Stimulated activated CD4-positive, alpha-beta T cell treated with anti-CD3 and anti-CD28 coated beads, Interleukin-2, amount 100 ng/mL, for 48 hours (primary cell): ENCODE measurements at regions not wholly inside any gene's neighbourhood (a gene's known extent, or its start where the extent isn't known, plus 50 kb on each side); places are given as distances from the start of the nearest gene placed in this dataset.
"Not testable (repeated sequence)": the region's sequence is repeated elsewhere in the genome, so short reads cannot be mapped to it uniquely, and the experiment has no call there.

Source experiments
- DNase-seq, 2 donors: peaks; one replicate each; pipeline ENCODE4 v3.0.0-alpha.2; 2020

- DNase-seq, result no peak
Observed at GRCh38 chr11:80993536-80993935, 1552.7 kb upstream of the TENM4 start.

DNA sequence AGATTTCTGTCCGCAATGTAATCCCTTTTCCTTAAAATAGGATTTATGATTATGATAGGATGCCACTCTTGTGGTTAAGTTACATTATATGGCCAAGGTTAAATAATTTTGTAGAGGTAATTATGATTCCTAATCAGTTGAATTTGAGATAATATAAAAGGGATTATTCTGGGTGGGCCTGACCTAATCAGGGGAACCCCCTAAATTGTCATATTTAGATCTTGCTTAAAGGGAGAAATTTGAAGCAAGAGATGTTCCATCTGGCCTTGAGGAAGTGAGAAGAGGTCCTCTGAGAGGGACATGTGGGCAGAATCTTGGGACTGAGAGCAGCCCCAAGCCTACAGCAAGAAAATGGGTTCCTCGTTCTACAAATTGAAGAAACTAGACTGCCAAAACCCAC lies 1550.1 kb upstream of the TENM4 start:
- DNase-seq, result no peak

GRCh38 chr11:80987171-80987570 lies 1546.3 kb upstream of the TENM4 start:
- no peak for DNase-seq

DNA sequence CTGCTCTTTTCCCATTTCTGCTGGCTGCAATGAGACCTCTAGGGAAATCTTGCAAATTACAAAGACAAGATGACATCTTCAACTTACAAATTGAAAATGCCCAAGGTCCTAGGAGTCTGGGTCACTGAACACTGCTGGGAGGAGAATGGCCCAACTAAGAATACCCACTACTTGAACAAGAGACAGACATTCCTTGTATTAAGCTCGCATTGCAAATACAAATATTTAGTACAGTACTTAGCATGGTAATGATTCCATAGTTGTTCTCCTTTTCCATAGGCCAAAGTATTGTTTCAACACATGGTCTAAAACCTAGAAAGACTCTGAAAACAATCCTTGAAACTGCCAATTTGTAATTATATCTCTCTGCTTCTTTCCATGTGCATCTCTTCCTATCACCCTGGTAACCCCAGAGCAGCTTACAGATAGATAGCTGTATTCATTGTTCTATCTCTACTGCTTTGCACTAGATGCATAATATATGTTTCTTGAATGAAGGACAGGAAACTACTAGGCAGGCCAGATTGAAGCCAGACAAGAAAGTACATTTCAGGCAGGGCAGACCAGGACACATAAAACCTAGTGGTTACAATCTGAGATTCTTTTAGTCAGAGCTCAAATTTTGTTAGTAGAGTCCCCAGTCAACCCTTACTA lies 1545.7 kb upstream of the TENM4 start:
- no peak for DNase-seq

DNA sequence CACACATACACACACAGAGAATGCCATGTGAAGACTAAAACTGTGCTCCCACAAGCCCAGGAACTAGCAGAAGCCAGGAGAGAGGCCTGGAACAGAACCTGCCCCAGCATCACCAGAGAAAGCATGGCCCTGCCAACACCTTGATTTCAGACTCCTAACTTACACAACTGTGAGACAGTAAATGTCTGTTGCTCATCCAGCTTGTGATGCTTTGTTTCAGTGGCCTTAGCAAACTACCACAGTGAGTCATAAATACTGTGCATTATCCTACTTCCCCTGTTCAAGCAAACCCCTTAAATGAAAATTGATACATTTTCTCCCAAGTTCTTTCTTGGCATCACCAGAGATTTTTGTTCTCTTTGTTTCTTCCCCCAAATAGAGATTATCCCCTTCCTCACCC lies 1539.4 kb upstream of the TENM4 start:
- no peak for DNase-seq

DNA sequence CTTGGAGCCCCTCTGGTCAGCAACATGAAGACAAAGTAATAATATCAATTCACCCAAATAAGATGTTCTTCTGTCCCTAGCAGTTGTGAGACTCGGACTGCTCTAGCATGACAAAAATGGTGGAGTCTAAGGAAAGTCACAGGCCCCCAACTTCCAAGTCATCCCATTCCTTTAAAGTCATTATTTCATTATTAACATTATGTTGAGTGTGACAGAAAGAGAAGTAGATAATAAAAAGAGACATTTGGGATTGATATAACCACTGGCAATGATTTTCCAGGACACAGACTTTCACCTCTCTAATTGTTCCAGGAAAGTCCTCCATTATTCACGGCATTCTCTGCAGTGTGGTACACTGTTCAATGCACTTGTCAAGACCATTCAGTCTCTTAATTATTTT lies 1533.0 kb upstream of the TENM4 start:
- DNase-seq, result no peak

DNA sequence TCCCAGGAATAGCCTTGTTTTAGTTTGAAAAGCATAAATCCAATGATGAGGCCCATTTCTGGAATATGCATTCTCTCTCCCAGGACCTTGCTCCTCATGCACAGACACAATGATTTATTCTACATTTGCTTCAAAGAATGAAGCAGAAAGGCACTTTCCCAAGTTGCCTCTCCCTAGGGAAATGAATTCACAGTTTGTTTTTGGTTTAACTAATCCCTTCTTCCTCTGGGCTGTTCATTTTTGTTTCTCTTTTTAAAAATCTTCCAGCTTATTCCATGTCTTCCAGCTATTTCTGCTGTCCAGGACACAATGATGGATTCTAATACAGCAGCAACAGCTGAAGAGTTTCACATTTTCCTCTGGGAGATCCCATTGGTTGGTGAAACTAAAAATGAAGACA lies 1529.2 kb upstream of the TENM4 start:
- no peak for DNase-seq

DNA sequence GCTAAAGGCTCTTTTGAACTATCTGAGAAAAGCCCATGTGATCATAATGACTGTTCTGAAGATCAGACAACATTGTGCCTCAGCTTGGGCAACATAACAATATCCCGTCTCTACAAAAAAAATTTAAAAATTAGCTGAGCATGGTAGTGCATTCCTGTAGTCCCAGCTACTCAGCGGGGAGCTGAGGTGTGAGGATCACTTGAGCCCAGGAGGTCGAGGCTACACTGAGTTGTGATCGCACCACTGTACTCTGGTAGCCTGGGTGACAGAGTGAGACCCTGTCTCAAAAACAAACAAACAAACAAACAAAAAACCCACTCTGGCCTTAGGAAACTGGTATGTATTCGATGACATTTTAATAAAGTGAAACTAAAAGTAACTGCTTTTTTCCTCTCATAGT lies 1526.8 kb upstream of the TENM4 start:
- DNase-seq, result no peak

DNA sequence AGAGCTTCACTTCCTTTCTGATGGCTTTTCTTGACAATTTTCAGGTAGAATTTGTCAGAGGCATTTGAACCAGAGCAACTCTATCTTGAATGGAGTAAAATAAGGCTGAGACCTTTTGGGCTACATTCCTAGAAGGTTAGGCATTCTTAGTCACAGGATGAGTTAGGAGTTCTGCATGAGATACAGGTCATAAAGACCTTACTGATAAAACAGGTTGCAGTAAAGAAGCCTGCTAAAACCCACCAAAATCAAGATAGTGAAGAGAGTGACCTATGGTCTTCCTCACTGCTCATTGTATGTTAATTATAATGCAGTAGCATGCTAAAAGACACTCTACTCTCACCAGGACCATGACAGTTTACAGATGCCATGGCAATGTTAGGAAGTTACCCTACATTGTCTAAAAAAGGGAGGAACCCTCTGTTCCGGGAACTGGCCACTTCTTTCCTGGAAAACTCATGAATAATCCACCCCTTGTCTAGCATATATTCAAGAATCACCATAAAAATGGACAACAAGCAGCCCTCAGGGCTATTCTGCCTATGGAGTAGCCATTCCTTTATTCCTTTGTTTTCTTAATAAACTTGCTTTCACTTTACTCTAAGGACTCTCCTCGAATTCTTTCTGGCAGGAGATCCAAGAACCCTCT lies 1519.7 kb upstream of the TENM4 start:
- no peak for DNase-seq

- no peak for DNase-seq
Observed at GRCh38 chr11:80959751-80960150, 1518.9 kb upstream of the TENM4 start.

GRCh38 chr11:80958987-80959386 lies 1518.2 kb upstream of the TENM4 start:
- no peak for DNase-seq

DNA sequence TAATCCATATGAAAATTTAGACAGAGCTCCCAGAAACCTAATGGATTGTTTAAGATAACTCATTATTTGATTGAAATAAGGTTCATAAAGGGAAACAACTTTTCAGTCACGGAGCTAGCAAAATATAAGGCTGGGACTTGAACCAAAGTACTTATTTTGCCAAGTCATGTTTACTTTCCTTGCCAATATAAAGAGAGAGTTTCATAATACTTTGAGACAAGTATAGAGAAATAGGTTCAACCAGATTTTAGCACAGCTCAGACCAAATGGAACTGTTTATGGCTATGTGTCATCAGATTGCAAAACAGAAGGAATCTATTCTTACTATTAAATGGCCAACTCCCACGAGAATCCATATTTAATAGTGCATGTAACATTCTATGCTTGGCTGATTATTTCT lies 1517.5 kb upstream of the TENM4 start:
- DNase-seq, result no peak

- DNase-seq, result no peak
Observed at GRCh38 chr11:80955588-80955987, 1514.8 kb upstream of the TENM4 start.

GRCh38 chr11:80948781-80949180 lies 1508.0 kb upstream of the TENM4 start:
- no peak for DNase-seq

- DNase-seq, result no peak
Observed at GRCh38 chr11:80944758-80945157, 1503.9 kb upstream of the TENM4 start.

DNA sequence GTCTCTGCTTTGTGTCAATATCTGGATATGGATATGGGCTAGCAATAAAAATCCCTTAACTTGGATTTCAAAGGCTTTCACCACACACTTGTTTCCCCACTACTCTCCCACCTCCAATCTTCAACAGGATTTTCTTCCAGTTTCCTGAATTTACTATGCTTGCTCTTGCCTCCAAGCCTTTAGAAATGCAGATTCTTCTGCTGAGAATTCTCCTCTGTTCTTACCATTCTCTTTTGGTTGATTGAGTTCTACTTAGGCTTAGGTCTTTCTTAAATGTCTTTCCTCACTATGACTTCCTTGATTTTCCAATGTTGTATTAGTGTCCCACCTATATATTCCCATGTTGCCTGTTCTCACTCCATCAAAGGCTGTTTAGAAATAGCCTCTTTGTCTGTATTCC lies 1502.4 kb upstream of the TENM4 start:
- DNase-seq, result no peak

DNA sequence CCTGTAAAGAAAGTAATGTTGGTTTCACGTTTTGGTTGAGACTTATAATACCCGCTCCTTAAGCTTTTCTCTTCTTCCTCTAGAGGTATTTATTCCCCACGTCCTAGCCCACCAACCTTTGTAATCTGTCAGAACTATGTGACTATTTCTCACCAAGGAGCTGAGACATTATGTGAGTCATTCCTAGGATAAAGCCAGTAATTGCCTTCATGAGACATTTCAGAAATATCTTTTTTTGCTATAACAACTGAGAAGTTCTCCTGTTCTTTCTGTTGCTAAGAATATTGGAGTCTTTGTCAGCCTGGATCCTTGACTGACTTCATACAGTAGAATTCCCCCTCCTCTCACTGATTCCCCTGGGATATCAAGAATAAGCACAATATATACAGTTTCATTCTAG lies 1497.0 kb upstream of the TENM4 start:
- no peak for DNase-seq

DNA sequence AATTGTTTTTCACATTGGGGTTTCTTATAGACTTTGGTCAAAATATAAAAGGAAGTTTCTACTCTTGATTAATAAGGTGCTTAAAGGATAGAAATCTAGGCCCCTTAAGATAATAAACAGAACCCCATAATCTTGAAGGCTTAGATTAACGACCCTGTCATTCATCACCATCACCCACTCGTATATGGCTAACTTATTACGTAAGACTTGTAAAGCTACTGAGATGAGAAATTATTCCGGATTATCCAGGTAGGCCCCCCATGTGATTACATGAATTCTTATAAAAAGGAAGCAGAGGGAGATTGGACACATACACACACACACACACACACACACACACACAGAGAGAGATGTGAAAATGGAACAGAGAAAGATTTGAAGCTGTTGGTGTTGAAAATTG lies 1489.2 kb upstream of the TENM4 start:
- no peak for DNase-seq

- DNase-seq, result no peak
Observed at GRCh38 chr11:80929031-80929805, 1488.4 kb upstream of the TENM4 start.

- DNase-seq, result no peak
Observed at GRCh38 chr11:80925321-80925720, 1484.5 kb upstream of the TENM4 start.

GRCh38 chr11:80921310-80921709 lies 1480.5 kb upstream of the TENM4 start:
- not testable (repeated sequence) for DNase-seq

- no peak for DNase-seq
Observed at GRCh38 chr11:80916173-80916798, 1475.5 kb upstream of the TENM4 start.

DNA sequence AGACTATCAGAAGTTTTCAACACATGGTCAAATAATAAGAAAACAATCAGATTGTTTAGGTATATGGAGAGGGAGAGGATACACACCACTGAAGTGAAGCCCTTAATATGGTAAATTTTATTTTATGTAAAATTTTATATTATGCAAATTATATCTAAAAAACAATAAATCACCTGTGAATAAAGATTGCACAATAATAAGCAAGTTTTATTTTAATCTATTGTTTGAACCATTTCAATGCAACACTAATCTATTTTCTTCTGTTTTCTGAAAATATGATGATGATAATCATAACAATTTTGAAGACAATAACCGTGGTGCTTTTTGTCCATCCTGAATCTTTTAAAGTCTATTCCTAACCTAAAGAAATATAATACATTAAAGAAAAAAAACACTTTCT lies 1473.5 kb upstream of the TENM4 start:
- no peak for DNase-seq

GRCh38 chr11:80911666-80912065 lies 1470.8 kb upstream of the TENM4 start:
- no peak for DNase-seq
